Bronchial epithelial cell (primary cell): ENCODE measurements at regions not wholly inside any gene's neighbourhood (a gene's known extent, or its start where the extent isn't known, plus 50 kb on each side); places are given as distances from the start of the nearest gene placed in this dataset.

Experiments
- DNase-seq: peaks from one replicate; pipeline ENCODE4 v3.0.0-alpha.2; 2010; ENCODE audit warnings: low read depth
- FAIRE-seq: peaks from 2 replicates; lab custom pipeline; 2011; peaks lifted over from hg19 to GRCh38; lab: Jason Lieb, UNC
- H3K27me3 ChIP-seq: 2 replicates; pipeline ENCODE4 v1.5.1; 2011; ENCODE audit warnings: low read length; ENCODE audit not compliant: control insufficient read depth, insufficient read depth
- H3K36me3 ChIP-seq: 2 replicates; pipeline ENCODE4 v1.5.1; 2011; ENCODE audit warnings: low read length; ENCODE audit not compliant: control insufficient read depth, insufficient read depth
- H3K4me3 ChIP-seq: 2 replicates; pipeline ENCODE4 v1.5.1; 2011; ENCODE audit warnings: mild to moderate bottlenecking, low read depth, low read length, control low read depth
- CTCF ChIP-seq: IDR thresholded peaks from 2 replicates; pipeline ENCODE4 v1.5.1; 2011; ENCODE audit warnings: mild to moderate bottlenecking, moderate library complexity, low read length, control low read depth, inconsistent platforms; ENCODE audit not compliant: insufficient read depth, severe bottlenecking

- Histone ChIP-seq H3K27me3 (no peaks in the 10 kb centered on the region), H3K4me3 (no peak overlapping the region), H3K36me3 (no peaks in the 10 kb centered on the region)
- TF ChIP-seq CTCF, result no peak
- no peak for FAIRE-seq
- DNase-seq, result no peak
Measured at GRCh38 chrX:145729635-145730034, 88.0 kb upstream of the SLITRK2 start.

GRCh38 chrX:145735036-145735435, 82.6 kb upstream of the SLITRK2 start:
- Histone ChIP-seq H3K36me3 (no peaks in the 10 kb centered on the region), H3K27me3 (no peaks in the 10 kb centered on the region), H3K4me3 (no peak overlapping the region)
- DNase-seq (no peak), FAIRE-seq (no peak)
- no peak for TF ChIP-seq CTCF

GRCh38 chrX:145751943-145752342, 65.7 kb upstream of the SLITRK2 start:
- no peaks in the 10 kb centered on the region for H3K36me3 ChIP-seq
- no peak for FAIRE-seq
- no peaks in the 10 kb centered on the region for H3K27me3 ChIP-seq
- no peak for TF ChIP-seq CTCF
- no peak for DNase-seq
- H3K4me3 ChIP-seq, result no peak overlapping the region
